B cell (primary cell): ENCODE measurements at regions not wholly inside any gene's neighbourhood (a gene's known extent, or its start where the extent isn't known, plus 50 kb on each side); places are given as distances from the start of the nearest gene placed in this dataset.

Experiments used
- ATAC-seq: fragments of 200-7000 bp; cut with Tn5 transposase; one replicate; pipeline ENCODE4 v1.10.0; 2021; ENCODE audit warnings: low read depth, mild to moderate bottlenecking, moderate number of reproducible peaks, moderate library complexity
- CTCF ChIA-PET: fragments of 350-600 bp; sonication (Branson Sonifier 250); formaldehyde crosslinking; loops from one replicate; lab custom pipeline; 2021; ENCODE audit warnings: antibody characterized with exemption, inconsistent platforms; lab: Charles Lee
- POLR2A ChIA-PET: fragments of 350-600 bp; sonication (Branson Sonifier 250); formaldehyde crosslinking; loops from one replicate; lab custom pipeline; 2021; ENCODE audit warnings: antibody characterized with exemption; lab: Charles Lee
- DNase-seq: peaks from one replicate; pipeline ENCODE4 v3.0.0; 2013
- H2AFZ ChIP-seq: 2 replicates; pipeline ENCODE4 v1.6.1; 2012; ENCODE audit warnings: mild to moderate bottlenecking, low read depth, low read length; ENCODE audit not compliant: insufficient read depth, poor library complexity, severe bottlenecking
- H3K27ac ChIP-seq, 2 donors: 1 replicate in 1 of 2; 2 replicates in 1 of 2; pipeline ENCODE4 v1.5.1; 2012 to 2013; ENCODE audit warnings: low read length in 2 of 2, mild to moderate bottlenecking in 2 of 2, moderate library complexity in 1 of 2
- H3K27me3 ChIP-seq, 4 experiments: fragments of 200-600 bp in 1 of 4; sonication (generic) in 1 of 4; replicated peaks in 1 of 4; 1 replicate in 2 of 4; 2 replicates in 2 of 4; pipeline versions ENCODE4 v1.6.1 to v1.7.0; 2013 to 2016; ENCODE audit warnings: low read length in 3 of 4, mild to moderate bottlenecking in 2 of 4, mixed read lengths in 1 of 4, moderate library complexity in 1 of 4; ENCODE audit not compliant: insufficient read depth in 4 of 4, control insufficient read depth in 3 of 4; ENCODE audit errors: control extremely low read depth in 1 of 4
- H3K36me3 ChIP-seq, 2 experiments: replicated peaks in 1 of 2; 1 replicate in 1 of 2; 2 replicates in 1 of 2; pipeline versions ENCODE4 v1.6.1 to v1.7.1; 2013; ENCODE audit warnings: low read length in 1 of 2; ENCODE audit not compliant: insufficient read depth in 2 of 2, control insufficient read depth in 1 of 2; ENCODE audit errors: control extremely low read depth in 1 of 2, extremely low read depth in 1 of 2
- H3K4me1 ChIP-seq, 2 donors: fragments of 200-600 bp in 1 of 2; sonication (generic) in 1 of 2; 1 replicate in 1 of 2; 2 replicates in 1 of 2; pipeline versions ENCODE4 v1.5.1 to v1.6.1; 2013 to 2017; ENCODE audit warnings: low read length in 2 of 2; ENCODE audit not compliant: control insufficient read depth in 2 of 2, insufficient read depth in 2 of 2
- H3K4me2 ChIP-seq: replicated peaks from 2 replicates; pipeline ENCODE3; 2012; ENCODE audit warnings: mild to moderate bottlenecking, low read depth, low read length; ENCODE audit not compliant: poor library complexity, severe bottlenecking
- H3K4me3 ChIP-seq, 5 experiments: fragments of 200-600 bp in 1 of 5; sonication (generic) in 1 of 5; 1 replicate in 3 of 5; 2 replicates in 2 of 5; pipeline versions ENCODE4 v1.5.1 to v1.7.0; 2011 to 2016; ENCODE audit warnings: low read length in 4 of 5, mild to moderate bottlenecking in 4 of 5, low read depth in 2 of 5, control low read depth in 1 of 5, moderate library complexity in 1 of 5; ENCODE audit not compliant: insufficient read depth in 1 of 5; ENCODE audit errors: control extremely low read depth in 1 of 5, extremely low read depth in 1 of 5
- H3K79me2 ChIP-seq: fragments of 200-600 bp; sonication (generic); one replicate; pipeline ENCODE4 v1.6.0; 2016; ENCODE audit warnings: low read length; ENCODE audit not compliant: control insufficient read depth, insufficient read depth
- H3K9ac ChIP-seq: fragments of 200-600 bp; sonication (generic); 2 replicates; pipeline ENCODE4 v1.6.1; 2017; ENCODE audit warnings: mild to moderate bottlenecking, low read length, moderate library complexity
- H3K9me3 ChIP-seq, 3 donors: one replicate each; pipeline versions ENCODE4 v1.6.1 to v1.7.1; 2013; ENCODE audit warnings: low read length in 2 of 3; ENCODE audit not compliant: control insufficient read depth in 2 of 3, insufficient read depth in 1 of 3; ENCODE audit errors: control extremely low read depth in 1 of 3
- H4K20me1 ChIP-seq: 2 replicates; pipeline ENCODE4 v1.6.0; 2012; ENCODE audit warnings: mild to moderate bottlenecking, low read length; ENCODE audit not compliant: insufficient read depth, control insufficient read depth, poor library complexity, severe bottlenecking
- H3K27ac Mint-ChIP-seq: one replicate; pipeline ENCODE4 v1.8.0; 2021; ENCODE audit warnings: mixed read lengths
- H3K27me3 Mint-ChIP-seq: one replicate; pipeline ENCODE4 v1.8.0; 2021; ENCODE audit warnings: mixed read lengths
- H3K4me1 Mint-ChIP-seq: one replicate; pipeline ENCODE4 v1.8.0; 2021; ENCODE audit warnings: mixed read lengths
- H3K4me3 Mint-ChIP-seq: one replicate; pipeline ENCODE4 v1.8.0; 2021; ENCODE audit warnings: mixed read lengths
- H3K9me3 Mint-ChIP-seq: one replicate; pipeline ENCODE4 v1.8.0; 2022; ENCODE audit warnings: mixed read lengths; ENCODE audit not compliant: insufficient read depth
- CTCF ChIP-seq: fragments of 200-600 bp; IDR thresholded peaks from one replicate; pipeline ENCODE4 v1.8.0; 2022; ENCODE audit warnings: antibody characterized with exemption, mild to moderate bottlenecking
- EZH2 ChIP-seq: IDR thresholded peaks from 2 replicates; pipeline ENCODE4 v1.6.1; 2012; ENCODE audit warnings: borderline replicate concordance, low read depth, mild to moderate bottlenecking, moderate library complexity, low read length; ENCODE audit not compliant: insufficient read depth, poor library complexity, severe bottlenecking
- WGBS: methylation state at CpG from one replicate; pipeline ENCODE4 v1.1.5; 2013; ENCODE audit warnings: missing lambda C conversion rate; ENCODE audit not compliant: insufficient coverage; 5-methylcytosine and 5-hydroxymethylcytosine counted together
- intact Hi-C: fragments of 100-400 bp; cut with micrococcal nuclease; formaldehyde crosslinking; loops from one replicate; pipeline ENCODE4 v1.10.0; 2022

GRCh38 chr9:7859701-7860334, 60.2 kb upstream of the DMAC1 start:
- Histone ChIP-seq H3K36me3 (no peaks in the 10 kb centered on the region), H3K9ac (no peak overlapping the region), H3K27me3 (no peaks in the 10 kb centered on the region), H3K9me3 (no peaks in the 10 kb centered on the region), H2AFZ (no peak overlapping the region), H3K4me1 (no peaks in the 10 kb centered on the region), H3K27ac (no peak overlapping the region), H3K4me2 (no peak overlapping the region), H3K79me2 (no peaks in the 10 kb centered on the region), H3K4me3 (no peak overlapping the region), H4K20me1 (no peaks in the 10 kb centered on the region)
- ATAC-seq (no peak), DNase-seq (no peak)
- TF ChIP-seq EZH2 = no peak
- TF ChIP-seq CTCF = no peak
- intact Hi-C loops = no loop called here
- 96% methylated on average over 3 of the region's 3 CpGs for WGBS
- Mint-ChIP-seq H3K4me3 (no peak overlapping the region), H3K27ac (no peak overlapping the region), H3K9me3 (no peaks in the 10 kb centered on the region), H3K4me1 (no peaks in the 10 kb centered on the region), H3K27me3 (no peaks in the 10 kb centered on the region)
- POLR2A ChIA-PET = no interaction called here
- CTCF ChIA-PET = no interaction called here

GRCh38 chr9:7858166-7858565, 58.6 kb upstream of the DMAC1 start:
- H3K4me3 Mint-ChIP-seq = no peak overlapping the region
- POLR2A ChIA-PET = no interaction called here
- H2AFZ ChIP-seq = no peak overlapping the region
- H3K9me3 ChIP-seq = no peaks in the 10 kb centered on the region
- H3K4me1 Mint-ChIP-seq = no peaks in the 10 kb centered on the region
- no peak overlapping the region for H3K9ac ChIP-seq
- DNase-seq (no peak), ATAC-seq (no peak)
- H3K4me2 ChIP-seq = no peak overlapping the region
- no peaks in the 10 kb centered on the region for H4K20me1 ChIP-seq
- CTCF ChIA-PET = interaction anchor here (0.7 kb wide), 1 partner anchor 260 kb away, joined by 3 read pairs; no protein-coding TSS in a partner anchor
- H3K9me3 Mint-ChIP-seq = no peaks in the 10 kb centered on the region
- no peaks in the 10 kb centered on the region for H3K36me3 ChIP-seq
- no peak for TF ChIP-seq EZH2
- TF ChIP-seq CTCF = no peak
- no peaks in the 10 kb centered on the region for H3K79me2 ChIP-seq
- H3K27ac Mint-ChIP-seq = no peak overlapping the region
- H3K4me3 ChIP-seq = no peak overlapping the region
- WGBS = no CpG with 5 or more reads among the region's 2 CpGs
- no peaks in the 10 kb centered on the region for H3K27me3 ChIP-seq
- H3K27me3 Mint-ChIP-seq = no peaks in the 10 kb centered on the region
- H3K27ac ChIP-seq = no peak overlapping the region
- intact Hi-C loops = no loop called here
- H3K4me1 ChIP-seq = no peaks in the 10 kb centered on the region
